ENCODE measurements at regions not wholly inside any gene's neighbourhood (a gene's known extent, or its start where the extent isn't known, plus 50 kb on each side); places are given as distances from the start of the nearest gene placed in this dataset.

GRCh38 chr17:77572851-77573250 lies 385.7 kb upstream of the TNRC6C start:
- no peaks in the 10 kb centered on the region for H3K4me1 ChIP-seq (ENCODE audit: control insufficient read depth, insufficient read depth, low read length)
- H3K4me3 ChIP-seq (ENCODE audit: low read depth, low read length), result no peak overlapping the region
- no peaks in the 10 kb centered on the region for H3K36me3 ChIP-seq (ENCODE audit: control insufficient read depth in 2 of 2, insufficient read depth in 1 of 2, low read length in 2 of 2)
- ChIA-PET POLR2A (no interaction called here), CTCF (interaction anchor here (1.3 kb wide), 1 partner anchor 404 kb away, joined by 3 read pairs; no protein-coding TSS in a partner anchor)
- no peaks in the 10 kb centered on the region for H3K9me3 ChIP-seq (ENCODE audit: control insufficient read depth, insufficient read depth, low read depth, low read length)
- TF ChIP-seq ZNF843 (tag by site-specific recombination; IDR thresholded peaks at IDR 0.05), result no peak
- TF ChIP-seq EGR2 (tag by site-specific recombination; IDR thresholded peaks at IDR 0.05; ENCODE audit: low read depth), result 0 out of 2 replicates have a peak, but pooled peaks have one; percentile 6
- no peak for TF ChIP-seq ZNF324 (tag by site-specific recombination; IDR thresholded peaks at IDR 0.05)
- no peak for TF ChIP-seq ZNF654 (tag by site-specific recombination; IDR thresholded peaks at IDR 0.05; ENCODE audit: low read depth)
- peak; percentile 34 for TF ChIP-seq ZNF366 (tag by site-specific recombination; conservative IDR thresholded peaks at IDR 0.05)
- no peak for TF ChIP-seq WT1 (tag by site-specific recombination; IDR thresholded peaks at IDR 0.05)
- TF ChIP-seq ZNF37A (tag by site-specific recombination; IDR thresholded peaks at IDR 0.05), result no peak
- TF ChIP-seq ZNF707 (tag by site-specific recombination; IDR thresholded peaks at IDR 0.05), result no peak
- no peak for TF ChIP-seq ZNF624 (tag by site-specific recombination; IDR thresholded peaks at IDR 0.05)
- 0 out of 2 replicates have a peak, but pooled peaks have one; percentile 13 for TF ChIP-seq ZNF629 (tag by site-specific recombination; IDR thresholded peaks at IDR 0.05)
- TF ChIP-seq ZNF26 (tag by site-specific recombination; IDR thresholded peaks at IDR 0.05), result no peak
- no peak for TF ChIP-seq INSM2 (tag by site-specific recombination; IDR thresholded peaks at IDR 0.05)
- peak; percentile 82 for TF ChIP-seq ZIC2 (tag by site-specific recombination; IDR thresholded peaks at IDR 0.05)
- no peak for TF ChIP-seq ZNF202 (tag by site-specific recombination; IDR thresholded peaks at IDR 0.05; ENCODE audit: borderline replicate concordance)
- TF ChIP-seq ZNF777 (tag by site-specific recombination; IDR thresholded peaks at IDR 0.05; ENCODE audit: borderline replicate concordance), result no peak
- TF ChIP-seq ZBTB26 (tag by site-specific recombination; optimal IDR thresholded peaks at IDR 0.05), result no peak
- TF ChIP-seq ZNF660 (tag by site-specific recombination; IDR thresholded peaks at IDR 0.05), result no peak
- TF ChIP-seq CTCF (tag by site-specific recombination; IDR thresholded peaks at IDR 0.05), result no peak
- TF ChIP-seq ZNF362 (tag by site-specific recombination; IDR thresholded peaks at IDR 0.05), result peak; percentile 56; the same call in 1 of the 2 replicates
- no peak for TF ChIP-seq ZEB2 (tag by site-specific recombination; IDR thresholded peaks at IDR 0.05)
- TF ChIP-seq ZNF76 (tag by site-specific recombination; IDR thresholded peaks at IDR 0.05; ENCODE audit: borderline replicate concordance, low read depth), result no peak
- TF ChIP-seq ZNF549 (tag by site-specific recombination; IDR thresholded peaks at IDR 0.05), result no peak
- TF ChIP-seq GLI2 (tag by site-specific recombination; IDR thresholded peaks at IDR 0.05; ENCODE audit: borderline replicate concordance, low read depth), result no peak
- H3K27ac ChIP-seq (ENCODE audit: extremely low read depth, low read depth, low read length), result no peak overlapping the region
